Ascending aorta (tissue), 2 donors: ENCODE measurements at regions not wholly inside any gene's neighbourhood (a gene's known extent, or its start where the extent isn't known, plus 50 kb on each side); places are given as distances from the start of the nearest gene placed in this dataset.
A peak's percentile ranks its signal among the peaks of the same experiment; 100 is the strongest.

Experiments
- DNase-seq, 2 donors: peaks; one replicate each; pipeline ENCODE4 v3.0.0-alpha.2; 2019; ENCODE audit warnings: low spot score in 2 of 2
- H3K27ac ChIP-seq, 2 donors: fragments of 200-600 bp; sonication (generic); one replicate each; pipeline ENCODE4 v1.5.1; 2016 to 2017; ENCODE audit warnings: mild to moderate bottlenecking in 1 of 2
- H3K27me3 ChIP-seq: fragments of 200-600 bp; sonication (generic); one replicate; pipeline ENCODE4 v1.5.1; 2017
- H3K36me3 ChIP-seq, 2 donors: fragments of 200-600 bp; sonication (generic); one replicate each; pipeline ENCODE4 v1.5.1; 2016
- H3K4me1 ChIP-seq, 2 donors: fragments of 200-600 bp; sonication (generic); one replicate each; pipeline ENCODE4 v1.5.1; 2016 to 2017; ENCODE audit warnings: mild to moderate bottlenecking in 1 of 2
- H3K4me3 ChIP-seq, 2 donors: fragments of 200-600 bp; sonication (generic); one replicate each; pipeline ENCODE4 v1.5.1; 2016 to 2017; ENCODE audit warnings: mild to moderate bottlenecking in 1 of 2
- H3K9me3 ChIP-seq, 2 donors: fragments of 200-600 bp; sonication (generic); one replicate each; pipeline ENCODE4 v1.5.1; 2016
- intact Hi-C: fragments of 100-400 bp; cut with DNase I; formaldehyde crosslinking; loops from one replicate; pipeline ENCODE4 v1.15.1; 2023
- TF ChIP-seq, protein P1 (sequence below), 3 experiments: fragments of 200-600 bp in 2 of 3; fragments of 450-650 bp in 1 of 3; sonication (generic) in 2 of 3; IDR thresholded peaks; one replicate each; pipeline ENCODE4 v1.5.1; 2016 to 2019; ENCODE audit warnings: antibody characterized with exemption in 3 of 3, mild to moderate bottlenecking in 1 of 3, moderate library complexity in 1 of 3

DNA sequence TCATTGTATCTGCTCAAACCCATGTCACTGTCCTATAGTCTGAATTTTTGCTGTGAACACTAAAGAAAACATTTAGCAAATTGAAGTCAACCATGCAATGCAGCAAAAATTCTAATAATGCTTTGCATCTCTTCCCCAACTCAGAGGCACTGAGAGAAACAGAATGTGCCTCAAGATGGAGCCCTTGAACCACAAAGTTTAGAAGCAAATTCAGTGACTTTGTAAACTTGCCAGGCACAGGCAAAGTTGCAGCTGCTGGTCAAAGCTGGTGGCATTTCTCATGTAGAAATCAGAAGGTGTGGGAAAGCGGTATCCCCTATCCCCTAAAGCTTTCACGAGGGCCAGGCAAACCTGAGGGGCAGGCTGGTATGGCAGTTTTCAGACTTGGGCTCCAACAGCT is 121.7 kb upstream of the DIPK2B start:
- Histone ChIP-seq H3K27ac (no peak overlapping the region), H3K4me3 (no peak overlapping the region), H3K9me3 (no peaks in the 10 kb centered on the region), H3K4me1 (no peaks in the 10 kb centered on the region), H3K36me3 (no peaks in the 10 kb centered on the region), H3K27me3 (no peaks in the 10 kb centered on the region)
- intact Hi-C loops, result loop anchor here (2.0 to 10.0 kb wide), 3 partner anchors 185 to 532 kb away; no protein-coding TSS in a partner anchor
- TF ChIP-seq, protein P1, sequence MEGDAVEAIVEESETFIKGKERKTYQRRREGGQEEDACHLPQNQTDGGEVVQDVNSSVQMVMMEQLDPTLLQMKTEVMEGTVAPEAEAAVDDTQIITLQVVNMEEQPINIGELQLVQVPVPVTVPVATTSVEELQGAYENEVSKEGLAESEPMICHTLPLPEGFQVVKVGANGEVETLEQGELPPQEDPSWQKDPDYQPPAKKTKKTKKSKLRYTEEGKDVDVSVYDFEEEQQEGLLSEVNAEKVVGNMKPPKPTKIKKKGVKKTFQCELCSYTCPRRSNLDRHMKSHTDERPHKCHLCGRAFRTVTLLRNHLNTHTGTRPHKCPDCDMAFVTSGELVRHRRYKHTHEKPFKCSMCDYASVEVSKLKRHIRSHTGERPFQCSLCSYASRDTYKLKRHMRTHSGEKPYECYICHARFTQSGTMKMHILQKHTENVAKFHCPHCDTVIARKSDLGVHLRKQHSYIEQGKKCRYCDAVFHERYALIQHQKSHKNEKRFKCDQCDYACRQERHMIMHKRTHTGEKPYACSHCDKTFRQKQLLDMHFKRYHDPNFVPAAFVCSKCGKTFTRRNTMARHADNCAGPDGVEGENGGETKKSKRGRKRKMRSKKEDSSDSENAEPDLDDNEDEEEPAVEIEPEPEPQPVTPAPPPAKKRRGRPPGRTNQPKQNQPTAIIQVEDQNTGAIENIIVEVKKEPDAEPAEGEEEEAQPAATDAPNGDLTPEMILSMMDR (IDR thresholded peaks at IDR 0.05), result peak in 2 of 3 experiments; percentile 30 to 65
- no peak for DNase-seq

- H3K4me3 ChIP-seq, result no peak overlapping the region
- H3K27me3 ChIP-seq, result no peaks in the 10 kb centered on the region
- intact Hi-C loops, result loop anchor here (2.0 to 10.0 kb wide), 3 partner anchors 187 to 1089 kb away; no protein-coding TSS in a partner anchor
- TF ChIP-seq, protein P1 (IDR thresholded peaks at IDR 0.05), result no peak
- no peaks in the 10 kb centered on the region for H3K4me1 ChIP-seq
- H3K27ac ChIP-seq, result no peak overlapping the region
- no peaks in the 10 kb centered on the region for H3K9me3 ChIP-seq
- no peaks in the 10 kb centered on the region for H3K36me3 ChIP-seq
- no peak for DNase-seq
Observed at GRCh38 chrX:45320191-45320590, 119.5 kb upstream of the DIPK2B start.

- Histone ChIP-seq H3K4me3 (no peak overlapping the region), H3K27me3 (no peaks in the 10 kb centered on the region), H3K4me1 (no peaks in the 10 kb centered on the region), H3K36me3 (no peaks in the 10 kb centered on the region), H3K27ac (no peak overlapping the region), H3K9me3 (peaks cover 0 to 3% of the 10 kb centered on the region in 2 donors)
- intact Hi-C loops, result no loop called here
- TF ChIP-seq, protein P1 (IDR thresholded peaks at IDR 0.05), result no peak
- DNase-seq, result no peak
Observed at GRCh38 chrX:45309801-45310200, 109.1 kb upstream of the DIPK2B start.

DNA sequence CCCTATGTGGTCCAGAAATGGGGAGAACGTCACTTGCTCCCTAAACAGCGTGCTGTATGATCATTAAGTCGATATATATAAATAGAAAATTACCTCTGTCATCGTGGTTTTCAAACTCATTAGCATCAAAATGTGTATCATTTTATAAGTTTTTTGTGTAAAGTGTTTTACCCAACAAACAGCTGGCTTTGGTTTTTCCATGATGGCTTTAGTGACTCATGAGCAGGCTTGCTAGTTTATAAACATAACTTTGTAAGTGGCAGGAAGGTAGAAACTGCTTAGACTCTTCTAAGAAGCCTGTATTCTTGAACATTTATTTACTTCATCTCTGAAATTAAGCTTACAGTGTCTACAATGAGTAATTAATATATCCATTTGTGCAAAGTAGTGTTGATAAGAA is 108.4 kb upstream of the DIPK2B start:
- Histone ChIP-seq H3K36me3 (no peaks in the 10 kb centered on the region), H3K4me3 (no peak overlapping the region), H3K27ac (no peak overlapping the region), H3K4me1 (no peaks in the 10 kb centered on the region), H3K27me3 (no peaks in the 10 kb centered on the region), H3K9me3 (no peaks in the 10 kb centered on the region)
- TF ChIP-seq, protein P1 (IDR thresholded peaks at IDR 0.05), result no peak
- DNase-seq, result no peak
- intact Hi-C loops, result no loop called here

DNA sequence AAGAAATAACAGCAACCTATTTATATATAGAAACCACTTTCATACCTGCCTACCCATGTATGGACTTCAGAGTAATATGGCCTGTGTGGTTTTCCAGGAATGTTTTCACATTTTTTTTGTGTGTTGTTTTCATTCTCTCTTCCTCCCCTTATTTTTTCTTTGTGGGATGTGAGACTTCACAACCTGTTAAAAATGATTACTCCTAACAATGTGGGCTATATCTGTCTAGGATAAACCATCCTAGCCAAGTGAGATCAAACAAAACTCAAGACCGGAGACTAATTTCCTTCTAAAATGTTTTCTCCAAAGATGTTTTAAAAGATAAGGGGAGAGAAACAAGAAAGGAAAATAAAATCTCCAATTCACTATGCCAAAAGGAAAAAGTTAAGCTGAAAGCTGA is 106.1 kb upstream of the DIPK2B start:
- Histone ChIP-seq H3K9me3 (no peaks in the 10 kb centered on the region), H3K27ac (no peak overlapping the region), H3K27me3 (no peaks in the 10 kb centered on the region), H3K36me3 (no peaks in the 10 kb centered on the region), H3K4me3 (no peak overlapping the region), H3K4me1 (no peaks in the 10 kb centered on the region)
- intact Hi-C loops, result no loop called here
- no peak for DNase-seq
- TF ChIP-seq, protein P1 (IDR thresholded peaks at IDR 0.05), result no peak

DNA sequence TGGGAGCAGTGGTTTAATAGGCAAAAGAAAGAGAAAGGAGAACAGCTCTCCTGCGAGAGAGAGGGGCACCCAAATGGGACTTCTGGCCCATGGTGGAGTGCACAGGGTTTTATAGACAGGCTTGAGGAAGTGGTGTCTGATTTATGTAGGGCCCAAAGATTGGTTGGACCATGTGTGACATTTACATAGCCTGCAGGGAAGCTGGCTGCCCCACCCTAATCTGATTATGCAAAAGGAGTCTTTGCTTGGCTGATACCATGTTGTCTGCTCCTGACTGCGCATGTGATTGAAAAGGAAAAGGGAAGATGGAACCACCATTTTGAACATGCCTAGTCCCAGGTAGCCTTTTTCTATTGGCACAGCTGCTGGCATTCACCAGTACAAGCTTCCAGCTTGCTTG is 100.0 kb upstream of the DIPK2B start:
- Histone ChIP-seq H3K4me3 (no peak overlapping the region), H3K27ac (no peak overlapping the region), H3K4me1 (no peaks in the 10 kb centered on the region), H3K27me3 (no peaks in the 10 kb centered on the region), H3K9me3 (no peaks in the 10 kb centered on the region), H3K36me3 (no peaks in the 10 kb centered on the region)
- TF ChIP-seq, protein P1 (IDR thresholded peaks at IDR 0.05), result no peak
- no peak for DNase-seq
- intact Hi-C loops, result no loop called here
